ENCODE measurements at regions not wholly inside any gene's neighbourhood (a gene's known extent, or its start where the extent isn't known, plus 50 kb on each side); places are given as distances from the start of the nearest gene placed in this dataset.

GRCh38 chr3:159607856-159608255 lies 380.8 kb upstream of the IL12A start:
- no peaks in the 10 kb centered on the region for H3K9me2 ChIP-seq
- CTCF ChIA-PET, result interaction anchor here (1.2 to 1.9 kb wide), 2 partner anchors 197 to 399 kb away, joined by 4 read pairs; no protein-coding TSS in a partner anchor
- no peaks in the 10 kb centered on the region for H3K27me3 ChIP-seq (ENCODE audit: insufficient read depth)
- H3F3A ChIP-seq (replicated peaks; ENCODE audit: insufficient read depth), result no peaks in the 10 kb centered on the region
- no peak overlapping the region for H3K27ac ChIP-seq (ENCODE audit: low read depth in 2 of 2, low read length in 1 of 2)
- no peak overlapping the region for H2AFZ ChIP-seq (ENCODE audit: low read depth)
- TF ChIP-seq TEAD4 (IDR thresholded peaks at IDR 0.05; ENCODE audit: borderline replicate concordance, insufficient read depth), result no peak
- TF ChIP-seq CTCF (IDR thresholded peaks at IDR 0.05), result no peak
- TF ChIP-seq USF1 (IDR thresholded peaks at IDR 0.05; ENCODE audit: borderline replicate concordance, low read depth), result no peak
- peaks cover 0 to 16% of the 10 kb centered on the region in 2 experiments; a peak in 2 of 4 replicates for H3K4me1 ChIP-seq (ENCODE audit: control insufficient read depth in 1 of 2, insufficient read depth in 2 of 2, low read depth in 1 of 2, low read length in 1 of 2)
- no peak for DNase-seq
- no peak overlapping the region for H3K4me3 ChIP-seq (ENCODE audit: low read depth in 2 of 2, low read length in 1 of 2)
- H3K36me3 ChIP-seq (replicated peaks in 1 of 2; ENCODE audit: control insufficient read depth in 1 of 2, insufficient read depth in 2 of 2, low read length in 1 of 2), result no peaks in the 10 kb centered on the region
- no peaks in the 10 kb centered on the region for H3K79me2 ChIP-seq (ENCODE audit: insufficient read depth)
- no peaks in the 10 kb centered on the region for H3K9me3 ChIP-seq
- POLR2A ChIA-PET, result no interaction called here
- no peak overlapping the region for H3K4me2 ChIP-seq
- 74% methylated on average over 3 of the region's 3 CpGs for WGBS (ENCODE audit: low lambda C conversion rate)
- no peak overlapping the region for H3K9ac ChIP-seq
- H4K20me1 ChIP-seq (ENCODE audit: insufficient read depth), result no peaks in the 10 kb centered on the region

- no peaks in the 10 kb centered on the region for H4K20me1 ChIP-seq (ENCODE audit: insufficient read depth)
- no peaks in the 10 kb centered on the region for H3K79me2 ChIP-seq (ENCODE audit: insufficient read depth)
- peaks cover 0 to 16% of the 10 kb centered on the region in 2 experiments; a peak in 2 of 4 replicates for H3K4me1 ChIP-seq (ENCODE audit: control insufficient read depth in 1 of 2, insufficient read depth in 2 of 2, low read depth in 1 of 2, low read length in 1 of 2)
- H3K9me2 ChIP-seq, result no peaks in the 10 kb centered on the region
- no peak overlapping the region for H3K4me3 ChIP-seq (ENCODE audit: low read depth in 2 of 2, low read length in 1 of 2)
- TF ChIP-seq NFIC (IDR thresholded peaks at IDR 0.05; ENCODE audit: borderline replicate concordance), result no peak
- TF ChIP-seq GABPA (IDR thresholded peaks at IDR 0.05; ENCODE audit: low read depth), result no peak
- no peak for TF ChIP-seq RAD21 (IDR thresholded peaks at IDR 0.05; ENCODE audit: low read length)
- no peak for TF ChIP-seq RCOR1 (IDR thresholded peaks at IDR 0.05; ENCODE audit: low read length)
- TF ChIP-seq CTCF (IDR thresholded peaks at IDR 0.05), result no peak
- no peak for TF ChIP-seq ELF1 (IDR thresholded peaks at IDR 0.05)
- TF ChIP-seq MAX (IDR thresholded peaks at IDR 0.05; ENCODE audit: low read depth), result no peak
- TF ChIP-seq NRF1 (IDR thresholded peaks at IDR 0.05; ENCODE audit: low read depth, low read length), result no peak
- no peak for TF ChIP-seq EP300 (IDR thresholded peaks at IDR 0.05; ENCODE audit: borderline replicate concordance in 1 of 2, low read depth in 1 of 2, low read length in 1 of 2)
- TF ChIP-seq RXRA (IDR thresholded peaks at IDR 0.05; ENCODE audit: borderline replicate concordance, low read depth), result no peak
- no peak for TF ChIP-seq YY1 (IDR thresholded peaks at IDR 0.05; ENCODE audit: low read depth)
- TF ChIP-seq MEF2A (IDR thresholded peaks at IDR 0.05; ENCODE audit: borderline replicate concordance, low read depth), result no peak
- no peak for TF ChIP-seq FOXM1 (IDR thresholded peaks at IDR 0.05; ENCODE audit: low read depth)
- no peak for TF ChIP-seq RFX5 (IDR thresholded peaks at IDR 0.05; ENCODE audit: low read length)
- no peak for TF ChIP-seq FOXJ3 (CRISPR knock-in tag; IDR thresholded peaks at IDR 0.05)
- TF ChIP-seq TEAD4 (IDR thresholded peaks at IDR 0.05; ENCODE audit: borderline replicate concordance, insufficient read depth), result no peak
- 63% methylated on average over 3 of the region's 3 CpGs for WGBS (ENCODE audit: low lambda C conversion rate)
- DNase-seq, result no peak
- H3K36me3 ChIP-seq (replicated peaks in 1 of 2; ENCODE audit: control insufficient read depth in 1 of 2, insufficient read depth in 2 of 2, low read length in 1 of 2), result no peaks in the 10 kb centered on the region
- CTCF ChIA-PET, result interaction anchor here (1.2 to 1.9 kb wide), 2 partner anchors 197 to 398 kb away, joined by 4 read pairs; no protein-coding TSS in a partner anchor
- no peak overlapping the region for H3K9ac ChIP-seq
- no peak overlapping the region for H3K4me2 ChIP-seq
- no peaks in the 10 kb centered on the region for H3K27me3 ChIP-seq (ENCODE audit: insufficient read depth)
- no peaks in the 10 kb centered on the region for H3K9me3 ChIP-seq
- POLR2A ChIA-PET, result no interaction called here
- no peak overlapping the region for H2AFZ ChIP-seq (ENCODE audit: low read depth)
- no peaks in the 10 kb centered on the region for H3F3A ChIP-seq (replicated peaks; ENCODE audit: insufficient read depth)
- H3K27ac ChIP-seq (ENCODE audit: low read depth in 2 of 2, low read length in 1 of 2), result no peak overlapping the region
These were observed 380.3 kb upstream of the IL12A start for GRCh38 chr3:159608311-159608710.
